Erythroblast (primary cell): ENCODE measurements at regions not wholly inside any gene's neighbourhood (a gene's known extent, or its start where the extent isn't known, plus 50 kb on each side); places are given as distances from the start of the nearest gene placed in this dataset.

Source experiments
- GATA1 ChIP-seq: IDR thresholded peaks from 2 replicates; pipeline ENCODE4 v1.6.1; 2011; ENCODE audit warnings: low read depth, mild to moderate bottlenecking, control low read depth, low read length, moderate library complexity
- POLR2A ChIP-seq: IDR thresholded peaks from 2 replicates; pipeline ENCODE4 v1.6.1; 2011; ENCODE audit warnings: mild to moderate bottlenecking, low read length

GRCh38 chr6:119802464-119802863, 452.9 kb upstream of the MAN1A1 start:
- TF ChIP-seq POLR2A (no peak), GATA1 (no peak)
